Duodenal mucosa (tissue), 2 donors: ENCODE measurements at regions not wholly inside any gene's neighbourhood (a gene's known extent, or its start where the extent isn't known, plus 50 kb on each side); places are given as distances from the start of the nearest gene placed in this dataset.

Experiments used
- H3K27ac ChIP-seq: one replicate; pipeline ENCODE4 v1.7.0; 2013; ENCODE audit warnings: low read depth, low read length
- H3K27me3 ChIP-seq, 2 donors: one replicate each; pipeline ENCODE4 v1.7.0; 2013; ENCODE audit warnings: low read length in 2 of 2, control low read depth in 1 of 2; ENCODE audit not compliant: insufficient read depth in 2 of 2, control insufficient read depth in 1 of 2
- H3K36me3 ChIP-seq, 2 donors: one replicate each; pipeline ENCODE4 v1.7.0; 2013; ENCODE audit warnings: low read length in 2 of 2, control low read depth in 1 of 2; ENCODE audit not compliant: insufficient read depth in 2 of 2, control insufficient read depth in 1 of 2
- H3K4me1 ChIP-seq, 2 donors: one replicate each; pipeline ENCODE4 v1.7.0; 2013; ENCODE audit warnings: low read length in 2 of 2, control low read depth in 1 of 2; ENCODE audit not compliant: insufficient read depth in 2 of 2, control insufficient read depth in 1 of 2
- H3K4me3 ChIP-seq, 2 donors: one replicate each; pipeline ENCODE4 v1.7.0; 2013; ENCODE audit warnings: low read length in 2 of 2, low read depth in 1 of 2
- H3K9ac ChIP-seq, 2 donors: one replicate each; pipeline ENCODE4 v1.7.0; 2013; ENCODE audit warnings: low read length in 2 of 2, low read depth in 1 of 2
- H3K9me3 ChIP-seq, 2 donors: one replicate each; pipeline ENCODE4 v1.7.0; 2013; ENCODE audit warnings: low read length in 2 of 2, control low read depth in 1 of 2; ENCODE audit not compliant: control insufficient read depth in 1 of 2

DNA sequence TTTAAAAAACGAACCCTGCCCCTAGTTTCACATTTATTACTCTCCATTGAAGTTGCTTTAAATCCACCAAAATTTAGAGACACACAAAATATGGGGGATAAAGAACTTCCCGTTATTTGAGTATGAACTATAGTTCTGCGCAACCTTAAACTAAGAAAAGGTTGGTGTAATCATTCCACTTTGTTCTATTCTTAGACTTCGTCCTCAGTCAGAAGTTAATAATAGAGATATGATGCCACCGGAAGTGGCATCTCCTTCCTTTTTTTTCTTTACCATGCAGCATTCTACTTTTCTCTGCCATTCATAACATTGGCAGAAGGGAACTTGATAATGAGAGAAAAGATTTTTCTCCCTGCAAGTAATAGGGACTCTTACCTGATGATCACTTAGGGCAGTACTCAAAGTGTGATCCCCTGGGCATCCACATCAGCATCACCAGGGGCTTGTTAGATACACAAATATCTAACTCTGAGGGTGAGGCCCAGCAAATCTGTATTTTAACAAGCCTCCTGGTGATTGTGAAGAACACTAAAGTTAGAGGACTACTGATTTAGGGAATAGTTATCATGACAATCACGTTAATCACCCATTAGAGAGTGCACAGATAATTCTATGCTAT is 147.7 kb upstream of the DTNA start:
- Histone ChIP-seq H3K4me3 (no peak overlapping the region), H3K9me3 (no peaks in the 10 kb centered on the region), H3K4me1 (no peaks in the 10 kb centered on the region), H3K27ac (no peak overlapping the region), H3K9ac (no peak overlapping the region), H3K27me3 (no peaks in the 10 kb centered on the region), H3K36me3 (no peaks in the 10 kb centered on the region)

DNA sequence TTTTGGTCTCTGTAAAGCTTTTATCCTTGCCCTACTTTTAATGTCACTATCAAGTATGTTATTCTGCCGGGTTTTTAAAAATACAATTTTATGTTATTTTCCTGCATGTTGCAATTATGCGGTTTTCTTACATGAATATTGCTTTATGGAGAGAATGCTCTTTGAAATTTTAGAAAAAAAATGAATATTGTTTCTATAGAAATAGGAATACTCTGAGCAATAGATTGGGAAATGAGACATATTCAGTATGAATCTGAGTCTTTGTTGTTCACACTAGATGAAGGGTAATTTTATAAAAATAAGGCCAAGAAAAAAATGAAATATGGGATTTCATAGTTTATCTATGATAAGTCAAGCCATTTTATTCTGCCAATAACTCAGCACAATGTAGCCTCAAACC is 142.2 kb upstream of the DTNA start:
- Histone ChIP-seq H3K27me3 (no peaks in the 10 kb centered on the region), H3K9me3 (no peaks in the 10 kb centered on the region), H3K9ac (no peak overlapping the region)

DNA sequence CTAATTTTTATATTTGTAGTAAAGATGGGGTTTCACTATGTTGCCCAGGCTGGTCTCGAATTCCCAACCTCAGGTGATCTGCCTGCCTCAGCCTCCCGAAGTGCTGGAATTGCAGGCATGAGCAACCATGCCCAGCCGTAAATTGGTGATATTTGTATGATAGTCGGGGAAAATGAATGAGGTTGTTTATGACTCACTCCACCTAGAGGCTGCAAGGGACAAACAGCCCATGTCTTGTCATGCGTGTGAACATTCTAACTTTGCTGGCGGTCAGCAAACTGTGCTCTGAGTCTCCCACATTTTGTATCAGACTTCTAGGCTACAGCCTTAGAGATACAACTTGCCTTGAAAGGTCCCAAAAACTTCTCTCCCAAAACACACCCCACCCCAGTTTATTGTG is 133.5 kb upstream of the DTNA start:
- H3K4me1 ChIP-seq: no peaks in the 10 kb centered on the region

More for the DNA sequence above, 142.2 kb upstream of the DTNA start:
- no peak overlapping the region for H3K27ac ChIP-seq
- no peak overlapping the region for H3K4me3 ChIP-seq
- H3K36me3 ChIP-seq: no peaks in the 10 kb centered on the region
- no peaks in the 10 kb centered on the region for H3K4me1 ChIP-seq

DNA sequence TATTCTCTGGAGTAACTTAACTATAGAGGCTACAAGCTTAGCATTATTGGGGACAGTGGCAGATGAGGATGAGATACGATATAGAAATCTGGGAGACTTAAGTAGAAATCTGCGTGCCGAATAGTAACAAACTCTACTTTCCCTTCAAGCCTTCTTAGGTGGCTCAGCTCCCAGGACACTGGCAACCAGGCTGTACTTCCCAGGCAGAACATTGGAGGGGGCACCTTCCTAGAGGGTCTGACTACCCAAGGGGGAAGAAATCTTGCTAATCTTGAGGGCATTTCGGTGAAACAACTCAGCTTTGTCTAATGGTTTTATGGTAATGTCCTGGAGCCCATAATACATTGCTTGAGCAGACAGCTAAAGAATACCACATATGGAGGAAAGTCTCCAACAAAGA is 126.2 kb upstream of the DTNA start:
- Histone ChIP-seq H3K36me3 (no peaks in the 10 kb centered on the region), H3K27me3 (no peaks in the 10 kb centered on the region), H3K4me1 (no peaks in the 10 kb centered on the region), H3K4me3 (no peak overlapping the region), H3K27ac (no peak overlapping the region), H3K9me3 (no peaks in the 10 kb centered on the region), H3K9ac (no peak overlapping the region)

More for the DNA sequence above, 133.5 kb upstream of the DTNA start:
- H3K27ac ChIP-seq: no peak overlapping the region
- no peaks in the 10 kb centered on the region for H3K9me3 ChIP-seq
- no peaks in the 10 kb centered on the region for H3K36me3 ChIP-seq
- H3K4me3 ChIP-seq: no peak overlapping the region
- no peaks in the 10 kb centered on the region for H3K27me3 ChIP-seq
- H3K9ac ChIP-seq: no peak overlapping the region

DNA sequence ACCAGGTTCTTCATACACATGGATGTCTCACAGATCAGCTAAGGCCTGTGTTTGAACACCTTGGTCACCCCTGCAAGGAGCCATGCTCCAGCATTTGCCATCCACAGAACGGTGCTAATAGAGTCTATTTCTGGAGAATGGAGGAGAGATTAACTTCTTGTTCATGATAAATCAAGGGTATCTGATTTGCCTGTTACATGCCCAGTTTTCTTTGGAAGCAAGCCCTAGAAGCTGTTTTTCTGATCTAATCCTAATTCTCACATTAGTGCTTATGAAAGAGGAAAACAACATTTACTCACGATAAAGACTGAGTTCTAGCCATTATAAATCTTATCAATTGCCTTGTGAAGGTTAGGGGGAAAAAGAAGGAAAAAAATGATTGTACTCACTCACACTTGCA is 119.6 kb upstream of the DTNA start:
- Histone ChIP-seq H3K27ac (no peak overlapping the region), H3K36me3 (no peaks in the 10 kb centered on the region), H3K9me3 (no peaks in the 10 kb centered on the region), H3K27me3 (no peaks in the 10 kb centered on the region), H3K9ac (no peak overlapping the region), H3K4me3 (no peak overlapping the region), H3K4me1 (peaks cover 0 to 6% of the 10 kb centered on the region in 2 donors)

DNA sequence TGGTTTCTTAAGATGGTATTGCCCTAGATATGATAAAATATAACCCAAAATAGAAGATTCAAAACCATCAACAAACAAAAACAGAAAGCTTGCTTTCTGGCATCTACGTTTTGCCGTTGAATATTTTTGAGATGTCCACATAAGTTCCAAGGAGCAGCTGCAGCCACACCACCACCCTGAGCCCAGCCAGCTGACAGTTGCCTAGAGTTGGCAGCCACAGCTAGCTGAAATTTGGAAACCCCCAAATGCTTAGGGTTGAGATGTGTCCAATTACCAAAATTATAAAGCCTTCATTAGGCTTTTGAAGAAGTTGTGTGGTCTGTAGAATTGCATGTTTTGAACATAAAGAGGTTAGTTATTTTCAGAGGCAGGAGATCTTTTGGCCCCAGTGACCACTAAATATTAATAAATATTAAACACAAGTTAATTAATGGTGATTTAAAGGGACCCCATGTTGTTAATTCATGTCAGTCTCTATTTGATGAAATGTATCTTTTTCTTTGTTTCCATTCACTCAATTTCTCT is 118.1 kb upstream of the DTNA start:
- Histone ChIP-seq H3K27me3 (no peaks in the 10 kb centered on the region), H3K9me3 (no peaks in the 10 kb centered on the region), H3K27ac (no peak overlapping the region), H3K36me3 (no peaks in the 10 kb centered on the region), H3K9ac (no peak overlapping the region), H3K4me1 (peaks cover 0 to 6% of the 10 kb centered on the region in 2 donors), H3K4me3 (no peak overlapping the region)

DNA sequence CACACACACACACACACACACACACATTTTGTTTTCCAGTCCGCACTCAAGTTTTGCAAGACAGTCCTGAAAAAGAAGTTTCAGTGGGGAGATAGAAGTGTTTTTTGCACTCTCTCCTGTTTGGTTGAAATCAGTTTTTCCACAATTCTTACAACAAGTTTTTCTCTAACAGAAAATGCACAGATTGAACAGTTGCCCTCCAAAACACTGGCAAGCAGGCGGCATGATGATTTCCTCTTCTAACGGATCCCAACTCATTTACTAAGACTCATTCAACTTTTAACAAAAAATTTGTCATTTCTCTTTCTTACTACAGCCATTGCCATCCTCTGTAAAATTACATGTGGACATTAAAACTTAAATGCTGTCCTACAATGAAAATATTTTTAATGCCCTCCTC is 117.6 kb upstream of the DTNA start:
- H3K4me3 ChIP-seq: peak overlapping the region in 1 of 2 donors; percentile 60
- H3K9me3 ChIP-seq: no peaks in the 10 kb centered on the region
- H3K27ac ChIP-seq: no peak overlapping the region
- no peak overlapping the region for H3K9ac ChIP-seq
- H3K4me1 ChIP-seq: peaks cover 0 to 6% of the 10 kb centered on the region in 2 donors
- H3K36me3 ChIP-seq: no peaks in the 10 kb centered on the region
- H3K27me3 ChIP-seq: no peaks in the 10 kb centered on the region

DNA sequence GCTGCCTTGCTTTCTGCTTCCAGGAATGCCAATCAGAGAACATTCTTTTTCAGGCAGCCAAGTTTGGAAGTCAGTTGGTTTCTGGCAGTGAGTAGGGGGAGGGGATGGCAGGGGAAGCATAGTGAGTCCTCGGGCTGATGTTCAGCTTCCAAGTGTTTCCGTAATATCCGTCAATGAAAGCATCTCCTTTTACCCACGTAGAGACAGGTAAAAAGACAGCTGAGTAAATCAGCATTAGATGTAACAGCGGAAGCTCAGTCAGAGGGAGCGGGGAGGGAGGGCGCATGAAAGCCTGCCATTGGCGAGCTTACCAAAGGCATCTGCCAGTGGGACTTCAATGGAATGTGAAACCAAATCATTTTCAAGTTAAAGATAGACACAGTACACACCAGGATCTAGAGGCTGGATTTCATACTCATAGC is 117.1 kb upstream of the DTNA start:
- Histone ChIP-seq H3K9ac (no peak overlapping the region), H3K9me3 (no peaks in the 10 kb centered on the region), H3K27ac (no peak overlapping the region), H3K27me3 (no peaks in the 10 kb centered on the region), H3K4me1 (peaks cover 0 to 6% of the 10 kb centered on the region in 2 donors), H3K4me3 (peak overlapping the region in 1 of 2 donors; percentile 60), H3K36me3 (no peaks in the 10 kb centered on the region)

DNA sequence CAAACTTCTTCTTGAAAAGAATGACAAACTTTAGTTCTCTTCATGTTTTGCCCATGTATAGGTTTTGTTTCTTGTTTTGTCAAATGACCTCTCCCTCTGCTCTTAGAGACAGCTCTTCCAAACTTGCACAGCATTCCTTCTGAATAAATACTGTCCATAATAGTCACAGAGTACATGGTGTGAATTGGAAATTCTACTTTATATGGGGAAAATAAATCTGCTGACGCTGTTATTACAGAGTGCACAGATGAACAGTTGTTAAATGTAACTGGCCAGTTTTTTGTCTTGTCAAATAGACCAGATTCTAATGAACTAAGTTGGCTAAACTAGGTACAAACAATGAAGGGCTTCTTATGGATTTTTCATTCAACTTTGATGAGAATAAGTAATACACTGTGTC is 115.8 kb upstream of the DTNA start:
- no peak overlapping the region for H3K27ac ChIP-seq
- H3K36me3 ChIP-seq: no peaks in the 10 kb centered on the region
- H3K27me3 ChIP-seq: no peaks in the 10 kb centered on the region
- no peak overlapping the region for H3K4me3 ChIP-seq
- no peak overlapping the region for H3K9ac ChIP-seq
- H3K4me1 ChIP-seq: peaks cover 0 to 6% of the 10 kb centered on the region in 2 donors
- H3K9me3 ChIP-seq: no peaks in the 10 kb centered on the region

DNA sequence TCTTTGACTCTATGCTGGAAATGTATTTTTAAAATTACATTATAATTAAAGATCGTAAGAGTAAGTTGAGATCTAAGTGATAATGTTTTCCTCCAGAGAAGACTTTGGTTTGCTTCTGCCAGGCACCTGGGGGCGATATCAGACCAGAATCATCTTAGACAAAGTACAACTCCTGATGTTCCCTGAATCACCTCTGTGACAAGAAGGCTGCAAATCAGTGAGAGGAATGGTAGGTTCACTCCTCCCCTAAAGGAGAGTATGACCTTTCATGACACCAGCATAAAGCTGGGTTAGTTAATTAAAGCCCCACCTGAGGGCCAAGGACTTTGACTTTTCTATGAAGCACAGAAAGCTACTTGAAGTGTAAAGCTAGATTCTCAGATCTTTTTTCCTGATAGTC is 114.4 kb upstream of the DTNA start:
- H3K4me1 ChIP-seq: peaks cover 0 to 6% of the 10 kb centered on the region in 2 donors
- no peaks in the 10 kb centered on the region for H3K36me3 ChIP-seq
- H3K9ac ChIP-seq: no peak overlapping the region

More for the DNA sequence above, 114.4 kb upstream of the DTNA start:
- no peak overlapping the region for H3K27ac ChIP-seq
- H3K27me3 ChIP-seq: no peaks in the 10 kb centered on the region
- no peaks in the 10 kb centered on the region for H3K9me3 ChIP-seq
- H3K4me3 ChIP-seq: no peak overlapping the region
